ENCODE measurements at regions not wholly inside any gene's neighbourhood (a gene's known extent, or its start where the extent isn't known, plus 50 kb on each side); places are given as distances from the start of the nearest gene placed in this dataset.

GRCh38 chr14:104268295-104268694 is 129.9 kb downstream of the KIF26A start:
- TF ChIP-seq SIN3A (IDR thresholded peaks at IDR 0.05; ENCODE audit: borderline replicate concordance, insufficient read depth, low read length) (no peak), POLR2AphosphoS5 (IDR thresholded peaks at IDR 0.05; ENCODE audit: low read depth, low read length) (no peak), TAF1 (IDR thresholded peaks at IDR 0.05; ENCODE audit: borderline replicate concordance, insufficient read depth, low read length) (no peak), FOXP2 (optimal IDR thresholded peaks at IDR 0.05; ENCODE audit: borderline replicate concordance, extremely low read depth, extremely low read length, insufficient read depth) (no peak), REST (IDR thresholded peaks at IDR 0.05; ENCODE audit: insufficient read depth in 1 of 2, low read depth in 2 of 2, low read length in 2 of 2) (no peak)

- TF ChIP-seq FOXP2 (optimal IDR thresholded peaks at IDR 0.05; ENCODE audit: borderline replicate concordance, extremely low read depth, extremely low read length, insufficient read depth) (no peak), REST (IDR thresholded peaks at IDR 0.05; ENCODE audit: insufficient read depth in 1 of 2, low read depth in 2 of 2, low read length in 2 of 2) (no peak), POLR2AphosphoS5 (IDR thresholded peaks at IDR 0.05; ENCODE audit: low read depth, low read length) (no peak), TAF1 (IDR thresholded peaks at IDR 0.05; ENCODE audit: borderline replicate concordance, insufficient read depth, low read length) (no peak), SIN3A (IDR thresholded peaks at IDR 0.05; ENCODE audit: borderline replicate concordance, insufficient read depth, low read length) (no peak)
Observed at GRCh38 chr14:104268725-104269436, 130.5 kb downstream of the KIF26A start.

- TF ChIP-seq TAF1 (IDR thresholded peaks at IDR 0.05; ENCODE audit: borderline replicate concordance, insufficient read depth, low read length) (no peak), SIN3A (IDR thresholded peaks at IDR 0.05; ENCODE audit: borderline replicate concordance, insufficient read depth, low read length) (no peak), POLR2AphosphoS5 (IDR thresholded peaks at IDR 0.05; ENCODE audit: low read depth, low read length) (no peak), REST (IDR thresholded peaks at IDR 0.05; ENCODE audit: insufficient read depth in 1 of 2, low read depth in 2 of 2, low read length in 2 of 2) (no peak), FOXP2 (optimal IDR thresholded peaks at IDR 0.05; ENCODE audit: borderline replicate concordance, extremely low read depth, extremely low read length, insufficient read depth) (no peak)
Observed at GRCh38 chr14:104271391-104271790, 133.0 kb downstream of the KIF26A start.

GRCh38 chr14:104274806-104275205 is 136.4 kb downstream of the KIF26A start:
- TF ChIP-seq FOXP2 (optimal IDR thresholded peaks at IDR 0.05; ENCODE audit: borderline replicate concordance, extremely low read depth, extremely low read length, insufficient read depth) (no peak), POLR2AphosphoS5 (IDR thresholded peaks at IDR 0.05; ENCODE audit: low read depth, low read length) (no peak), SIN3A (IDR thresholded peaks at IDR 0.05; ENCODE audit: borderline replicate concordance, insufficient read depth, low read length) (no peak), TAF1 (IDR thresholded peaks at IDR 0.05; ENCODE audit: borderline replicate concordance, insufficient read depth, low read length) (no peak)

GRCh38 chr14:104277416-104278213 is 139.2 kb downstream of the KIF26A start:
- no peak for TF ChIP-seq TAF1 (IDR thresholded peaks at IDR 0.05; ENCODE audit: borderline replicate concordance, insufficient read depth, low read length)

- TF ChIP-seq REST (IDR thresholded peaks at IDR 0.05; ENCODE audit: insufficient read depth in 1 of 2, low read depth in 2 of 2, low read length in 2 of 2) (no peak), SIN3A (IDR thresholded peaks at IDR 0.05; ENCODE audit: borderline replicate concordance, insufficient read depth, low read length) (no peak), FOXP2 (optimal IDR thresholded peaks at IDR 0.05; ENCODE audit: borderline replicate concordance, extremely low read depth, extremely low read length, insufficient read depth) (no peak), TAF1 (IDR thresholded peaks at IDR 0.05; ENCODE audit: borderline replicate concordance, insufficient read depth, low read length) (no peak)
Observed at GRCh38 chr14:104278214-104278534, 139.8 kb downstream of the KIF26A start.
